Loucy (cell line): ENCODE measurements at regions not wholly inside any gene's neighbourhood (a gene's known extent, or its start where the extent isn't known, plus 50 kb on each side); places are given as distances from the start of the nearest gene placed in this dataset.

Source experiments
- CTCF ChIP-seq: fragments of 200-600 bp; sonication (generic); conservative IDR thresholded peaks from 2 replicates; pipeline ENCODE4 v1.5.1; 2014; ENCODE audit warnings: mild to moderate bottlenecking, antibody characterized with exemption, low read length
- EZH2phosphoT487 ChIP-seq: fragments of 200-600 bp; IDR thresholded peaks from 2 replicates; pipeline ENCODE4 v1.6.1; 2018; ENCODE audit warnings: antibody characterized with exemption, mild to moderate bottlenecking, moderate library complexity, borderline replicate concordance

DNA sequence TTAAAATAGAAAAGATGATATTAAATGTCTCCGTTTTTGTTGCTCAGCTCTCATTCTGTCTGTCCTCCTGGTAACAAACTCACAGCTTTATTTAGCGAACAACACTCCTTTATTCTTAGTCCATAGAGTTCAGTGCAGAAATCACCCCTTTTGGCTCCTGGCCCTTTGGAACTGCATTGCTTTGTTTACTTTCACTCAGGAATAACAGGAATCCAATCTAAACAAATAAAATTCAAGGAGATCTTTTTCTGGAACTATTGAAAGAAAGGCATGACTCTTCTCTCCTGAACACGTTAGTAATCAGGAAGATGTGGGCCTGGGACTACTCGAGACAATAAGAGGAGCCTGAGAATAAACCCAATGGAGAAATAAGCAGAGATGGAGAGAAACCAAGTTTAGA is 409.2 kb downstream of the DIPK2A start:
- TF ChIP-seq CTCF (no peak), EZH2phosphoT487 (no peak)
